Activated CD4-positive, CD25-positive, alpha-beta regulatory T cell treated with anti-CD3 and anti-CD28 coated beads, Interleukin-2, amount 50 U/mL, for 24 hours (primary cell): ENCODE measurements at regions not wholly inside any gene's neighbourhood (a gene's known extent, or its start where the extent isn't known, plus 50 kb on each side); places are given as distances from the start of the nearest gene placed in this dataset.

Source experiments
- ATAC-seq, 2 donors: fragments of 150-1000 bp; cut with Tn5 transposase; one replicate each; pipeline ENCODE4 v1.10.0; 2021; ENCODE audit warnings: mild to moderate bottlenecking in 1 of 2, moderate library complexity in 1 of 2

- no peak for ATAC-seq
These were observed 51.4 kb upstream of the LGSN start for GRCh38 chr6:63371104-63371715.

- no peak for ATAC-seq
These were observed 53.3 kb upstream of the LGSN start for GRCh38 chr6:63372951-63373533.

DNA sequence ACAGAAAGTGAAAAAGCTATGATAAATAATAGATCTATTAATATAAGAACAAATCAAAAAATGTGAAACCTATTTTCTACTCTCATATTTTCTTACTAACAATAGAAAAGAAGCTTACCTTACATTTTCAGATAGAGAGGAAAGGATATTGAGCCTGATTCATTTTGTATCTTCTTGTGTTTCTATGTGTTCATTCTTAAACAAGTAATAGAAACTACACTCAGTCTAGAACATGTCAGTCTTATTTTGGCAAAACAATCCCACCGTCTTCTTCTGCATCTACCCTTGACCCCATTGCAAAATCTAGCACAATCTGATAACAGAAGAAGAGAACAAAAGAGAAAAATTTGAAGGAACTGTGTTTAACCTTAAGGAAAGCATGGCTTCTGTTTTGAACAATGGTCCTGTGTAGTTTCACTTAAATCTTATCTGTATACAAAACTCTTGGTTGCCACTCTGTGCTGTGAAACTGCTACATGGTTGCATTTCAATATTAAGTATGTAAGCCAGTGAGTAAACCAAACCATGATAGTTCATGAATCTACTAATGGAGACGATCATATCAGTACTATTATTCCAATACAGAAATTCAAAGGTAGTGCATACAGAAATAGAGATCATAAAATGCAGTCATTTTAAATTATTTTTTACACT, 69.5 kb upstream of the LGSN start:
- no peak for ATAC-seq

DNA sequence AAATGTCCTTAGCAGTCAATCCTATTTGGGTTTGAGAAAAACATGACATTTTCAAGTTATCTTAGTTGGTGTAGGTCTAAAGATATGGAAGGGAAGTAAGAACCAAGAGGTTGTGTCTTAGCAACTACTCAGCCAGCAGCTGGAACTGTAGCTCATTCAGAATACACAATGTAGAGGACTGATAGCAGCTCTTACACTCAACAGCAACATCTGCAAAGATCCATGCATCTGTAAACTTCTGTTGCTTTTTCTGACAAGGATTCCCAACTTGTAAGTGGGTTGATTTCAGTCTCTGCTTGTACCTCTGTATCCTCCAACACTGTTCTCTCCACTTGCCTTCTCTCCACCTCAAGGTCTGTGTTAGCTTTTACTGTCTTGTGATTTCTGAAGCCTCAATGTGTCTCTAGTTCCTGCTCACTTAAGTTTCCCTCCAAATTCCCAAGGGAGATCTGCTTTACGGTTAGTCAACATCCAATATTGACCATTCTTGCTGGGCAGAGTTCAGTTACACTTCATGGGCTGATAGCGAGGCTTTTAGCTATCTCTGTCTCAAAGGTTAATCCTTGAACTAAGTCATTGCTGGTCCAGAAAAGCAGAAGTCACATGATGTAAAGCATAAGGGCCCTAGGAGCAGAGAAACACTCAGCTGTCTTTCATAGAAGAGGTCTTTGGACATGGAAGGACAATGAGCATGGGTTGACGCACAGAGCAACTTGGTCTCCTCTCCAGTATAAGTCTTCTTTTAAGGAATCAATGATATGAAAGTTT, 71.6 kb upstream of the LGSN start:
- no peak for ATAC-seq

DNA sequence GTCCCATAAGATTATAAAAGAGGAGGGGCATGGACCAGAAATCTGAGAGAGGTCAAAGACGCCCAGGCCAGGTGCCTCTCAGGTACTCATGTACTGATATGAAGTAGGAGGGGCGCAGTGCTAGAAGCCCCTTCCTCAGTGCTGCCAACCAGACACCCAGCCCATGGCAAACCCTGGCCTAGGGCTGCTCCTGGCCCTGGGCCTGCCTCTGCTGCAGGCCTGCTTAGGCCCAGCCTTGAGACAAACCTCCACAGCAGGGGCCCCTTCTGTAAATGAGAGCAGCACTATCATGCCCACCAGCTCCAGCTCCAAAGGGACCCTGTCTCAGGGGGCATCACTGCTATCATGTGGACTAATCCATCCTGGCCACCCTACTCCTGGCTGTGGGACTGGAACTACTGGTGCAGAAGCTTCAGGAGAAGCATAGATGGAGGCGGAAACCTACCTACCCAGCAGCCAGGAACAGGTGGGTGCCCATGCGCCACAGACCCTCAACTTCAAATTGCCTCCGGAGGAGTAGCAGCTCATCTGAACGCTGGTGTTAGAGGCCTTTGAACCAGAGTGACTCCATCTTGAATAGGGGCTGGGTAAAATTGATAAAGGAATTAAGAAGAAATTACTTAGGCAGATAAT, 72.4 kb upstream of the LGSN start:
- ATAC-seq: no peak

DNA sequence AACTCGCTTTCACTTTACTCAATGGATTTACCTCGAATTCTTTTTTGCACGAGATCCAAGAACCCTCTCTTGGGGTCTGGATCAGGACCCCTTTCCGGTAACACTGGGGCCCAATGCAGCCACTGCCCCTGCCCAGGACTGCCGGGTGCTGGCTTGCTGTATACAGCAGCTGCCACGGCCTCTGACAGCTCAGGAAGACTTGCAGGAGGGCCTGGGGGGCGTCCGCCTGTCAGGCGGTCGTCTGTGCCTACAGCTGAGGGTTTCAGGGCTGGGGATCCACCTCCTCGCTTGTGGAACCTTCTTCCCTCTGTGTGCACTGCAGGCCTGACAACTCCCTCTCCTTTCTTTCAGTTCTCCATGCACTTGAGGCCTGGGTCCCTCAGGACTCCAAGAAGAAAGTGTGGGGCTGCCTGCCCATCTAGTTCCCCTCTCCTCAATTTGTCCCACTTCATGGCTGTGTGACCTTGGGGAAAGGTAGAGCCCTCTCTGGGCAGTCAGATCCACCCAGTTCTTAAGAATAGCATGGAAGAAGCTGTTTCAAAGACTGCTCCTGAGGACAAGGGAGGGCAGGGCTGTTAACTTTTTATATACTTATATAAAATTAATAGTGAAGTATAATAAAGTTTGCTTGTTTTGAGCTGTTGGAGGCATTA, 75.0 kb upstream of the LGSN start:
- ATAC-seq: no peak

DNA sequence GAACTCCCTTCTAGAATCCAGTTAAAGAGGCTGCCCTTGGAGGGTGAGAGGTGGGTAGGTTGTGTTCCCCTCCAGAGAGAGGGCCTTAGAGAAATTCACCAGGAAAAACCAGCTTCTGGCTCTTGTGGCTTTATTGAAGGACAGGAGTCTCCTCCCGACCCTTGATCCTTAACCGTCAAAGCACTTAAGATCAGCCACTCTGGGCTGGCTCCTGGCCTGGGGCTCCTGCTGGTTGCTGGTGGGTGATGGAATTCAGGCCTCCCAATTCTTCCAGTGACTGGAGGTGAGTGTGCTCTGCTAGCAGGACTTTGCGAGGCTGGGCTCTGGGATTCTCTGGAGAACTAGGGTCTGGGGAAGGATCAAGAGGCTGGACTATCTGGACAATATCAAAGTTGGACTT, 75.6 kb upstream of the LGSN start:
- no peak for ATAC-seq

- no peak for ATAC-seq
These were observed 83.9 kb upstream of the LGSN start for GRCh38 chr6:63403725-63404124.

- ATAC-seq: no peak
These were observed 90.9 kb upstream of the LGSN start for GRCh38 chr6:63410435-63411426.

GRCh38 chr6:63415286-63415685, 95.5 kb upstream of the LGSN start:
- ATAC-seq: no peak

DNA sequence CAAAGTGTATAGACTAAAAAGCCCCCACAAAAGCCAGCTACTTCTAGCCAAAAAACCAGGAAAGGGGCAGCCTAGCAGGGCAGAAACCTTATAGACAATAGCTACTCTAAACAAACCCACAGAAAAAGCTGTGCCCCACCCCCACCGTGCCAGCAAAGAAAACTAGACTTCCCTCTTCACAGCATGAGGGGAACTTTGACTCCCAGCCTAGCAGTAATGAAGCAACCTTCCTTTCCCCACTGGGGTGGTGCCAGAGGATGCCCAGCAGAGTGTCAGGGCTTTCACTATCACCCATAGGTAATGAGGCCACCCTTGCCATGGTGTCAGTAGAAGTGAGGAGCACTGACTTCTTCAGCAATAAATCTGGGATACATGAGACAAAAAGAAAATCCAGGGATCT, 99.0 kb upstream of the LGSN start:
- no peak for ATAC-seq

DNA sequence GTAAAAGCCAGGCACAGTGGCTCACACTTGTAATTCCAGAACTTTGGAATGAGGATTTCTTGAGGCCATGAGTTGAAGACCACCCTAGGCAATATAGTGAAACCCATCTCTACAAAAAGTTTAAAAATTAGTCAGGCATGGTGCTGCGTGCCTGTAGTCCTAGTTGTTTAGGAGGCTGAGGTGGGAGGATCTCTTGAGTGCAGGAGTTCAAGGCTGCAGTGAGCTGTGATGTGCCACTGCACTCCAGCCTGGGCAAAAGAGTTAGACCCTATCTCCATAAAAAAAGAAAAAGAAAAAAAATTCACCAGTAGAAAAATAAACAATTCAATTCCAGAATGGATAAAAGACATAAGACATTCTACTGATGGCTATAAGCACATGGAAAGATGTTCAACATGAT, 104.9 kb upstream of the LGSN start:
- ATAC-seq: no peak

- no peak for ATAC-seq
These were observed 105.7 kb upstream of the LGSN start for GRCh38 chr6:63425493-63425892.

DNA sequence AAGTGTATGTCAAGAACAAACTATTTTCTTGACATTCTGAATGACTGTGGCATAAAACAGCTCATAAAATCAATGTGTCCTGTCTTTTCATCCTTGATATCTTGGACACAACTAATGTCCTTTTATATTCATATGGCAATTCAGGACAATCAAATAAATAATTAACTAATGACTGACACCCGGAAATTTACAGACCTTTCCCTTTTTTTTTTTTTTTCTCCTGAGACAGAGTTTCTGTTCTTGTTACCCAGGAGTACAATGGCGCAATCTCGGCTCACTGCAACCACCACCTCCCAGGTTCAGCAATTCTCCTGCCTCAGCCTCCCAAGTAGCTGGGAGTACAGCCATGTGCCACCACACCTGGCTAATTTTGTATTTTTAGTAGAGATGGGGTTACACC, 107.1 kb upstream of the LGSN start:
- ATAC-seq: no peak

GRCh38 chr6:63427951-63428350, 108.2 kb upstream of the LGSN start:
- ATAC-seq: no peak

DNA sequence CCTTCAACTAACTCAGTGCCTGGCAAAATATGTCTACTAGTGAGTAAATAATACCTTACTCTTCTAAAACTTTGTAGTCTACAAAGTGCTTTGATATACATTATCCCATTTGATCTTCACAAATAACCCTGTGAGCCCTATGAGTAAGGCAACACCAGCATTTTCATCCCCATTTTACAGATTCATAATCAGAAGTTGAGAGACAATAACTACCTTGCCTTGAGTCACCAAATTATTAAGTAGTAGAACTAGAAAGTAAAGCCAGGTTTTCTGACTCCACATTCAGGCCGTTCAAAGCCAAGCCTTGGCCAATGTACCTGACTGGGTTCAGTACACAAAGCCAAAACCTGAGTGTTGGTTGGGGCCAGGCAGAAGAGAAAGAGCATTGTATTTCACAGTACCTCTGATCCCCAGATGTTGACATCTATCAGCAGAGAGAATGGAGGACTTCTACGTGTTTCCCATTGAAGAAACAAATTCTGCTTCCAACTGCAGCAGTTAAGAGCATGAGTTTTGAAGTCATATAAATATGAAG, 111.3 kb upstream of the LGSN start:
- ATAC-seq: no peak

DNA sequence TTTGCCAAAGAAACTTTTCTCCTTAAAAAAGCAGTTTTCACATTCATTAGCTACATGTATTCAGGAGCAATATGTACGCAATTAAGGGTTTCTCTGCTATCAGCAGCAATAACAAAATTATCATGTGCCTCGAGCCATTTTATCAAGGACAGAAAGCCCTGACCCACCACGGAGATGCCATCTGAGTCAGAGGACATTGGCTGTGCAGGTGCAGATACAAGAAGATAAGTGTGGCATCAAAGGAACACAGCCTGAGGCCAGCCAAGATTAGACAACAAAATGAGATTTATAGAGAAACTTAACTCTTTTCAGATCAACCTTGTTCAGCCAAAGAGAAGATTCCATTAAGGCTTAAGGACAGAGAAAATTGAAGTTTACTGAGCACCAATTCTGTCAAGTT, 115.2 kb upstream of the LGSN start:
- no peak for ATAC-seq

DNA sequence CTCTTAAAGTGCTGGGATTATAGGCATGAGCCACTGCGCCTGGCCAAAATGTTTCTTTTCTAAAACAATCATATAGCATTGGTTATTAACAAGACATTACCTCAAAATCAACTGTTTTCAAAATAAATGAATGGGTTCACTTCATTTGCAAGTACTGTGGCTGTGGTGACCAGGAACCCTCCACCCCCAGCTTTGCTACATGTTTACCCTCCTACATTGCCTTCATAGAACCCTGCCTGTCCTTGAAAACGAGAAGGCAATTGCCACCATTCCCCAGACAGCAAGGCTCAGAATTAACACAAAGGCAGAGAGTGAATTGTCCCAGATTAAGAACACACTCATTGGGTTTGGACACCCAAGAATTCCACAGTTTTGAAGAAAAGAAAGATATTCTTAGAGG, 116.6 kb upstream of the LGSN start:
- ATAC-seq: no peak

- ATAC-seq: no peak
These were observed 117.3 kb upstream of the LGSN start for GRCh38 chr6:63437058-63437457.

GRCh38 chr6:63440057-63440456, 120.3 kb upstream of the LGSN start:
- no peak for ATAC-seq

- ATAC-seq: no peak
These were observed 120.8 kb upstream of the LGSN start for GRCh38 chr6:63440594-63440993.
